ENCODE measurements at regions not wholly inside any gene's neighbourhood (a gene's known extent, or its start where the extent isn't known, plus 50 kb on each side); places are given as distances from the start of the nearest gene placed in this dataset.
"Not testable (repeated sequence)": the region's sequence is repeated elsewhere in the genome, so short reads cannot be mapped to it uniquely, and the experiment has no call there.

DNA sequence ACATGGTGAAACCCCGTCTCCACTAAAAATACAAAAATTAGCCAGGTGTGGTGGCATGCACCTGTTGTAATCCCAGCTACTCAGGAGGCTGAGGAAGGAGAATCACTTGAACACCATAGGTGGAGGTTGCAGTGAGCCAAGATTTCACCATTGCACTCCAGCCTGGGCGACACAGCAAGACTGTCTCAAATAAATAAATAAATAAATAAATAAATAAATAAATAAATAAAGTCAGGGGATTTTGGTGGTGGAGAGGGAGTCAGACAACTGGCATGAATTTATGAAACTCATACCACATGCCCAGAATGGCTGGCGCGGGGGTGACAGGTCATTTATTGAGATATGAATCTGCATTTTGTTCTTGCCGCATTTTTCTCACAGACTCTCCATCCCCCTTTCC is 126.9 kb upstream of the NANOS1 start:
- TF ChIP-seq TAF1 (IDR thresholded peaks at IDR 0.05; ENCODE audit: low read depth, low read length); POLR2A (IDR thresholded peaks at IDR 0.05; ENCODE audit: control extremely low read depth in 1 of 2, low read depth in 2 of 2, low read length in 2 of 2); EZH2 (IDR thresholded peaks at IDR 0.05; ENCODE audit: low read depth, low read length, severe bottlenecking); SP1 (IDR thresholded peaks at IDR 0.05; ENCODE audit: low read depth, low read length); YY1 (IDR thresholded peaks at IDR 0.05; ENCODE audit: low read depth, low read length); RNF2 (IDR thresholded peaks at IDR 0.05; ENCODE audit: borderline replicate concordance, low read depth, low read length, missing control alignments, poor library complexity, severe bottlenecking); RXRA (IDR thresholded peaks at IDR 0.05; ENCODE audit: insufficient read depth, low read depth, low read length); KDM5A (IDR thresholded peaks at IDR 0.05; ENCODE audit: low read length); CBX8 (IDR thresholded peaks at IDR 0.05; ENCODE audit: borderline replicate concordance, low read depth, low read length); GTF2F1 (IDR thresholded peaks at IDR 0.05; ENCODE audit: borderline replicate concordance, low read depth, low read length): not testable (repeated sequence)
- TF ChIP-seq, protein P1, sequence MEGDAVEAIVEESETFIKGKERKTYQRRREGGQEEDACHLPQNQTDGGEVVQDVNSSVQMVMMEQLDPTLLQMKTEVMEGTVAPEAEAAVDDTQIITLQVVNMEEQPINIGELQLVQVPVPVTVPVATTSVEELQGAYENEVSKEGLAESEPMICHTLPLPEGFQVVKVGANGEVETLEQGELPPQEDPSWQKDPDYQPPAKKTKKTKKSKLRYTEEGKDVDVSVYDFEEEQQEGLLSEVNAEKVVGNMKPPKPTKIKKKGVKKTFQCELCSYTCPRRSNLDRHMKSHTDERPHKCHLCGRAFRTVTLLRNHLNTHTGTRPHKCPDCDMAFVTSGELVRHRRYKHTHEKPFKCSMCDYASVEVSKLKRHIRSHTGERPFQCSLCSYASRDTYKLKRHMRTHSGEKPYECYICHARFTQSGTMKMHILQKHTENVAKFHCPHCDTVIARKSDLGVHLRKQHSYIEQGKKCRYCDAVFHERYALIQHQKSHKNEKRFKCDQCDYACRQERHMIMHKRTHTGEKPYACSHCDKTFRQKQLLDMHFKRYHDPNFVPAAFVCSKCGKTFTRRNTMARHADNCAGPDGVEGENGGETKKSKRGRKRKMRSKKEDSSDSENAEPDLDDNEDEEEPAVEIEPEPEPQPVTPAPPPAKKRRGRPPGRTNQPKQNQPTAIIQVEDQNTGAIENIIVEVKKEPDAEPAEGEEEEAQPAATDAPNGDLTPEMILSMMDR (IDR thresholded peaks at IDR 0.05; ENCODE audit: control extremely low read depth in 1 of 3, insufficient read depth in 1 of 3, low read depth in 1 of 3, low read length in 3 of 3), result not testable (repeated sequence)

All from H1 (cell line).